Endothelial cell of umbilical vein (primary cell): ENCODE measurements at regions not wholly inside any gene's neighbourhood (a gene's known extent, or its start where the extent isn't known, plus 50 kb on each side); places are given as distances from the start of the nearest gene placed in this dataset.

Experiments
- BruUV-seq: library from RNA; stranded (reverse); fragments of 400-500 nt; replicated peaks from 2 replicates; lab custom pipeline; 2021; lab: Mats Ljungman, UMichigan
- CTCF ChIA-PET: fragments of 300-600, 350-600 bp; sonication (Branson Sonifier 250); formaldehyde crosslinking; loops from one replicate; lab custom pipeline; 2021; ENCODE audit warnings: antibody characterized with exemption, inconsistent platforms; lab: Charles Lee
- POLR2A ChIA-PET: fragments of 300-600, 350-600 bp; sonication (Branson Sonifier 250); formaldehyde crosslinking; loops from one replicate; lab custom pipeline; 2021; ENCODE audit warnings: antibody characterized with exemption, inconsistent platforms; lab: Charles Lee
- DNase-seq: peaks from one replicate; pipeline ENCODE4 v3.0.0-alpha.2; 2011; ENCODE audit warnings: low read depth, low spot score
- FAIRE-seq: peaks from 2 replicates; lab custom pipeline; 2011; peaks lifted over from hg19 to GRCh38; lab: Jason Lieb, UNC
- H2AFZ ChIP-seq: 2 replicates; pipeline ENCODE4 v1.6.0; 2012; ENCODE audit warnings: low read depth, low read length, control low read depth, inconsistent platforms
- H3K27ac ChIP-seq: 2 replicates; pipeline ENCODE4 v1.5.1; 2011; ENCODE audit warnings: low read depth, mild to moderate bottlenecking, control low read depth, low read length, moderate library complexity; ENCODE audit not compliant: insufficient read depth
- H3K27me3 ChIP-seq, 2 experiments: 2 replicates each; pipeline versions ENCODE4 v1.6.0 to v1.6.1; 2011; ENCODE audit warnings: low read length in 2 of 2, mixed read lengths in 1 of 2; ENCODE audit not compliant: control insufficient read depth in 2 of 2, insufficient read depth in 2 of 2
- H3K36me3 ChIP-seq, 2 experiments: 2 replicates in 1 of 2; 3 replicates in 1 of 2; pipeline ENCODE4 v1.5.1; 2011; ENCODE audit warnings: low read length in 2 of 2, mild to moderate bottlenecking in 1 of 2, moderate library complexity in 1 of 2; ENCODE audit not compliant: control insufficient read depth in 2 of 2, insufficient read depth in 2 of 2; ENCODE audit errors: extremely low read depth in 1 of 2
- H3K4me1 ChIP-seq: 3 replicates; pipeline ENCODE4 v1.5.1; 2011; ENCODE audit warnings: mild to moderate bottlenecking, low read length; ENCODE audit not compliant: control insufficient read depth, insufficient read depth; ENCODE audit errors: extremely low read depth
- H3K4me2 ChIP-seq: 2 replicates; pipeline ENCODE4 v1.6.1; 2011; ENCODE audit warnings: low read length, control low read depth, mixed read lengths; ENCODE audit not compliant: insufficient read depth
- H3K4me3 ChIP-seq, 3 experiments: fragments of 200-600 bp in 1 of 3; sonication (generic), shearing (Covaris generic) in 1 of 3; replicated peaks in 1 of 3; 2 replicates each; pipeline ENCODE4 v1.5.1; 2011 to 2016; ENCODE audit warnings: control low read depth in 3 of 3, low read length in 3 of 3, mild to moderate bottlenecking in 2 of 3, inconsistent platforms in 1 of 3, low read depth in 1 of 3, moderate library complexity in 1 of 3; ENCODE audit not compliant: insufficient read depth in 1 of 3
- H3K79me2 ChIP-seq: 2 replicates; pipeline ENCODE4 v1.6.0; 2012; ENCODE audit warnings: low read length, inconsistent platforms; ENCODE audit not compliant: control insufficient read depth, insufficient read depth
- H3K9ac ChIP-seq: replicated peaks from 2 replicates; pipeline ENCODE3; 2011; ENCODE audit warnings: low read length, control low read depth; ENCODE audit not compliant: insufficient read depth; ENCODE audit errors: extremely low read depth
- H3K9me1 ChIP-seq: replicated peaks from 3 replicates; pipeline ENCODE4 v1.6.0; 2011; ENCODE audit warnings: mild to moderate bottlenecking, low read length; ENCODE audit not compliant: control insufficient read depth, insufficient read depth; ENCODE audit errors: extremely low read depth
- H3K9me3 ChIP-seq: replicated peaks from 2 replicates; pipeline ENCODE4 v1.5.1; 2012; ENCODE audit warnings: low read length, inconsistent platforms; ENCODE audit not compliant: control insufficient read depth, insufficient read depth
- H4K20me1 ChIP-seq: replicated peaks from 2 replicates; pipeline ENCODE3; 2011; ENCODE audit warnings: mild to moderate bottlenecking, low read length; ENCODE audit not compliant: control insufficient read depth, insufficient read depth; ENCODE audit errors: extremely low read depth
- FOS ChIP-seq: IDR thresholded peaks from 2 replicates; pipeline ENCODE4 v1.6.1; 2011; ENCODE audit warnings: mild to moderate bottlenecking, low read length, moderate library complexity, borderline replicate concordance; ENCODE audit not compliant: insufficient read depth
- GATA2 ChIP-seq: IDR thresholded peaks from 2 replicates; pipeline ENCODE4 v1.7.0; 2011; ENCODE audit warnings: low read depth, mild to moderate bottlenecking, moderate library complexity, mixed read lengths, low read length; ENCODE audit not compliant: insufficient read length, insufficient read depth
- JUN ChIP-seq: IDR thresholded peaks from 2 replicates; pipeline ENCODE4 v1.6.1; 2011; ENCODE audit warnings: borderline replicate concordance, low read depth; ENCODE audit not compliant: insufficient read length, insufficient read depth
- MYC ChIP-seq: IDR thresholded peaks from one replicate; pipeline ENCODE4 v1.6.1; 2011; ENCODE audit warnings: mild to moderate bottlenecking, low read depth, low read length
- POLR2A ChIP-seq: IDR thresholded peaks from 2 replicates; pipeline ENCODE4 v1.6.1; 2012; ENCODE audit warnings: low read depth, mild to moderate bottlenecking, control low read depth, low read length
- POLR2AphosphoS5 ChIP-seq: IDR thresholded peaks from 2 replicates; pipeline ENCODE4 v1.6.1; 2012; ENCODE audit warnings: low read depth, mild to moderate bottlenecking, control low read depth, low read length, moderate library complexity; ENCODE audit not compliant: insufficient read depth
- dilution Hi-C: fragments of 300-500 bp; cut with MboI; formaldehyde crosslinking; loops from one replicate; pipeline ENCODE4 v1.15.0; 2019; ENCODE audit warnings: low sequenced_read_pairs; ENCODE audit not compliant: extremely low pct_ligation_motif_present
- intact Hi-C: fragments of 100-400 bp; cut with micrococcal nuclease; formaldehyde crosslinking; loops from one replicate; pipeline ENCODE4 v1.10.0; 2022
- TF ChIP-seq, protein P1 (sequence below): IDR thresholded peaks from 2 replicates; pipeline ENCODE4 v1.6.1; 2011; ENCODE audit not compliant: insufficient read depth, insufficient read length
- TF ChIP-seq, protein P2 (sequence below), 2 donors: IDR thresholded peaks; 1 replicate in 1 of 2; 2 replicates in 1 of 2; pipeline ENCODE4 v1.5.1; 2011; ENCODE audit warnings: low read length in 2 of 2, mild to moderate bottlenecking in 2 of 2, moderate library complexity in 2 of 2, control low read depth in 1 of 2, inconsistent platforms in 1 of 2, low read depth in 1 of 2; ENCODE audit not compliant: insufficient read depth in 1 of 2; ENCODE audit errors: extremely low read depth in 1 of 2

DNA sequence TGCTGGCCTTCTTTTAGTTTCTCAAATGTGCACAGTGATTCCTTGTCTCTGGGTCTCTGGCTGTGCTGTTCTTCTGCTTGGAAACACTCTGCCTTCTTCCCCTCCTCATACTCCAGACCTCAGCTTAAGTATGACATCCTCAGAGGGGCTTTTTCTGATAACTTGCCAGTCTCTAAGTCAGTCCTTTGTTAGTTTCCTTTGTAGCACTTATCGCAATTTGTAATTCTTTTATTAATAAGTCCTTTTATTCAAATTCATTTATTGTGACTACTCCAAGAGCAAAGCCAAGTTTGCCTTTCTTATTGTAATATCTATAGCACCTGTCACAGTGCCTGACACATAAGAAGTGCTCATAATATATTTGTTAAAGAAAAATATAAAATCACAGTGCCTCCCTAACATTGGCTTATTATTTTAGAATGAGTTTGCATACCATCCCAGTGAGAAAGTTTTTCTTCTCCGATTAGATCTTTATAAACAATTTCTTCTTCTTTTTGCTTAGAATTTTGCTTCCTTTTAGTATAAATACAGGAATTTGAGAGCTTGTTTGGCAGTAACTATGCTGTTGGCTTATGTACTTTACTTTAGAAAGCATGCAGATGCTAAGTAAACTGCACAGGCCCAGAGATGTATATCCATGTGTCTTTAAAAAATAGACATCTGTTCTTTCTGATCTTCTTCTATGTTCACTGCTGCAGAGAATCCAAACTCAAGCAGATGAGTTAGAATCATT lies 198.0 kb downstream of the GAS1 start:
- intact Hi-C loops (no loop called here), dilution Hi-C loops (no loop called here)
- H3K9me3 ChIP-seq: no peaks in the 10 kb centered on the region
- H3K9me1 ChIP-seq: no peaks in the 10 kb centered on the region
- ChIA-PET POLR2A (no interaction called here), CTCF (no interaction called here)
- H3K79me2 ChIP-seq: no peaks in the 10 kb centered on the region
- H3K4me3 ChIP-seq: no peak overlapping the region
- TF ChIP-seq POLR2AphosphoS5 (no peak), POLR2A (no peak), GATA2 (no peak), JUN (no peak), FOS (no peak), MYC (no peak)
- TF ChIP-seq, protein P1, sequence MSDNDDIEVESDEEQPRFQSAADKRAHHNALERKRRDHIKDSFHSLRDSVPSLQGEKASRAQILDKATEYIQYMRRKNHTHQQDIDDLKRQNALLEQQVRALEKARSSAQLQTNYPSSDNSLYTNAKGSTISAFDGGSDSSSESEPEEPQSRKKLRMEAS: no peak
- TF ChIP-seq, protein P2, sequence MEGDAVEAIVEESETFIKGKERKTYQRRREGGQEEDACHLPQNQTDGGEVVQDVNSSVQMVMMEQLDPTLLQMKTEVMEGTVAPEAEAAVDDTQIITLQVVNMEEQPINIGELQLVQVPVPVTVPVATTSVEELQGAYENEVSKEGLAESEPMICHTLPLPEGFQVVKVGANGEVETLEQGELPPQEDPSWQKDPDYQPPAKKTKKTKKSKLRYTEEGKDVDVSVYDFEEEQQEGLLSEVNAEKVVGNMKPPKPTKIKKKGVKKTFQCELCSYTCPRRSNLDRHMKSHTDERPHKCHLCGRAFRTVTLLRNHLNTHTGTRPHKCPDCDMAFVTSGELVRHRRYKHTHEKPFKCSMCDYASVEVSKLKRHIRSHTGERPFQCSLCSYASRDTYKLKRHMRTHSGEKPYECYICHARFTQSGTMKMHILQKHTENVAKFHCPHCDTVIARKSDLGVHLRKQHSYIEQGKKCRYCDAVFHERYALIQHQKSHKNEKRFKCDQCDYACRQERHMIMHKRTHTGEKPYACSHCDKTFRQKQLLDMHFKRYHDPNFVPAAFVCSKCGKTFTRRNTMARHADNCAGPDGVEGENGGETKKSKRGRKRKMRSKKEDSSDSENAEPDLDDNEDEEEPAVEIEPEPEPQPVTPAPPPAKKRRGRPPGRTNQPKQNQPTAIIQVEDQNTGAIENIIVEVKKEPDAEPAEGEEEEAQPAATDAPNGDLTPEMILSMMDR (IDR thresholded peaks at IDR 0.05; ENCODE audit: extremely low read depth in 1 of 2, insufficient read depth in 1 of 2, low read depth in 1 of 2, low read length in 2 of 2): no peak
- H3K36me3 ChIP-seq: no peaks in the 10 kb centered on the region
- H3K4me2 ChIP-seq: no peak overlapping the region
- no peak overlapping the region for H3K9ac ChIP-seq
- no peaks in the 10 kb centered on the region for H3K4me1 ChIP-seq
- no peaks in the 10 kb centered on the region for H3K27me3 ChIP-seq
- no peak overlapping the region for H3K27ac ChIP-seq
- H4K20me1 ChIP-seq: no peaks in the 10 kb centered on the region
- DNase-seq (no peak), FAIRE-seq (no peak)
- no TSS peak for BruUV-seq
- H2AFZ ChIP-seq: no peak overlapping the region
